GM12892 (cell line): ENCODE measurements at regions not wholly inside any gene's neighbourhood (a gene's known extent, or its start where the extent isn't known, plus 50 kb on each side); places are given as distances from the start of the nearest gene placed in this dataset.

Experiments used
- DNase-seq: peaks from one replicate; pipeline ENCODE4 v3.0.0; 2011; ENCODE audit not compliant: insufficient read length
- FAIRE-seq: peaks from 2 replicates; lab custom pipeline; 2011; peaks lifted over from hg19 to GRCh38; lab: Jason Lieb, UNC
- POLR2A ChIP-seq: IDR thresholded peaks from 2 replicates; pipeline ENCODE4 v1.6.1; 2011; ENCODE audit warnings: low read depth, low read length, control low read depth
- POLR2AphosphoS5 ChIP-seq: IDR thresholded peaks from 2 replicates; pipeline ENCODE4 v1.6.1; 2011; ENCODE audit warnings: low read depth, low read length, control low read depth
- TAF1 ChIP-seq: IDR thresholded peaks from 2 replicates; pipeline ENCODE4 v1.6.1; 2011; ENCODE audit warnings: low read depth, mild to moderate bottlenecking, control low read depth, low read length, borderline replicate concordance

DNA sequence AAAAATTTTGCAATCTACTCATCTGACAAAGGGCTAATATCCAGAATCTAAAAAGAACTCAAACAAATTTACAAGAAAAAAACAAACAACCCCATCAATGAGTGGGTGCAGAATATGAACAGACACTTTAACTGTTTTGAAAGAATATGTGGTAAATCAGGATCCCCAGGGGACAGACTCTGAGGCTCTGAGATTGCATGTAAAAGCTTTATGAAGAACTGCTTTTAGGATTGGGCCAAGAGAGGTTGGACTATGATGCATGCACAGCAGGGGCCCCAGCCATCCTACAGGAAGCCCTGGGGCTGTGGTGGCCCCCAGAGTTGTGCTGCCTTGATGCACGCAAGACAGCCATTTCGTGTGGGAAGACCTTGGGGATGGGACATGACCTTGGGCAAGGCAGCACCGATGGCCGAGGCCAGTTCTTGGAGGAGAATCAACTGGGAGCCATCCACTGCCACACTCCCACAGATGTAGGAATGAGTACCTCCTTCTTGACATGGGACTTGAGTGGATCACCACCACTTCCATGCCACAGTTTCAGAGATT is 298.1 kb upstream of the THBS1 start:
- no peak for TF ChIP-seq TAF1
- FAIRE-seq, result no peak
- no peak for DNase-seq

DNA sequence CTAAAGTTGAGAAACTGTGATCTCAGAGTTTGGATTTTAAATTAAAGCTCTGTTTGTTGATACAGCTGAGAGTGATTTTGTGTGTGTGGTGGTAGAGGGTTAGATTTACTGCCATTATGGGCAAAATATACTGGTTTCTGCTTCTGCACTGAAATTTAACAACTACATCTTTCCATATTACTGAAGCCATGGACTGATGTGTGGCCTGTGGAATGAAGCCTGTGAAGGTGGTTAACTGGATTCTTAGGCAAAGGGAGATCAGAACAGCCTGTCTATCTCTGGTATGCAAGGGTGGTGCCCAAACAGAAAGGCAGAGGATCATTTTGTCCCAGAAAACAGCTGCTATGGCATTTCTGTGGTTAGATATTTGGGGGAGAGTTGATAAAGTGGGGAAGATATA is 297.3 kb upstream of the THBS1 start:
- TF ChIP-seq POLR2A (no peak), POLR2AphosphoS5 (no peak), TAF1 (no peak)

DNA sequence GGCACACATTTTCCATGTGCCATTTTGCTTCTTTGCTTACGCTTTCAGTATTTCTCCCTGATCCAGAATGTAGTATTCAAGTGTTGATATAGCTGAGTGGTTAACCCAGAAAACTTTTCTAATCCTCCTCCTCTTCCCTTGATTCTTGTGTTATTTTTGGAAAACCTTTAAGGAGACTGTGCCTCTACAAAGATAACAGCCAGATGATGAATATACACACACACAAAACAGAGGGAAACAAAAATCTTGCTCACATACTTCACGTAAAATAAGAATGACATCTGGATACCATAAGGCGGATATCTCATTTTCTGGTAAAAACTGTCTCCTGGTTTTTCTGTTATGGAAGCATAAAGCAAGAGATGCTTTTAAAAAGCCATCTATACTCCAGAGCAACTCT is 295.8 kb upstream of the THBS1 start:
- FAIRE-seq (no peak), DNase-seq (no peak)
- TF ChIP-seq TAF1 (no peak), POLR2A (no peak), POLR2AphosphoS5 (no peak)

More for the DNA sequence above, 297.3 kb upstream of the THBS1 start:
- FAIRE-seq (no peak), DNase-seq (no peak)

DNA sequence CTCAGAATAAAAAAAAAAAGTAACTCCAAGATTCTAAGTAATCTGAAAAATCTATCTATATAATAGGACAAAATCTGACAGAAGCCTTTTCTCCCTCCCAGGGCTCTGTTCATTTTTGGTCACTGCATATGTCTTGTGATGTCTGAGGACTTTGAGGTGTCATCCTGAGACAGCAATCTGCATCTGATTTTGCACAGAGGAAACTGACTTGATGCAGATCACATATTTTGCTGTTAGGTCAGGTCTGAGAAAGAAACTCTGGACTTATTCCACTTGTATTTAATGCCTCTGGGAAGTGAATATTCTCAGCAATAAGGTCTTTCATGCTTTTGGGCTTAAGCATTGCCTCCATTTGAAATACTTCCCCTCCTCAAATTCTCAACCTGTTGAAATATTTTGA is 295.2 kb upstream of the THBS1 start:
- FAIRE-seq (no peak), DNase-seq (no peak)
- TF ChIP-seq POLR2A (no peak), POLR2AphosphoS5 (no peak), TAF1 (no peak)

DNA sequence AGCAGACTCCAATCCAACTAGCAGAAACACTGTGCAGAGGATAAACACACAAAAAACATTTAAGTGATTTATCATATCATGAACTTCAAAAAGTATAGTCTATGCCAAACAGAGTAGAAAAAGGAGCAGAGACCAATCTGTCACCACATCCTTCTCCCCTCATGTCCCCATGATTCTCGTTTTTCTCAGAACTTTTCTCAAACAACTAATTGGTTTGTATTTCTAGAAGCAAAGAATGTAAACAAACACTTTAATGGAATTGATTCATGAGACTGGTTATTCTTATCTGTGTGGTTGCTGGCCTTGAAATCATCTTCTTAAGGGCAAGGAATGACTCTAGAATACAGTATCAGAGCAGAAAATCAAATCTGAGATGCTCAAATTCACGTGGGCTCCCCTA is 294.2 kb upstream of the THBS1 start:
- no peak for TF ChIP-seq POLR2AphosphoS5
- TF ChIP-seq POLR2A, result no peak
- no peak for TF ChIP-seq TAF1
- DNase-seq (no peak), FAIRE-seq (no peak)

DNA sequence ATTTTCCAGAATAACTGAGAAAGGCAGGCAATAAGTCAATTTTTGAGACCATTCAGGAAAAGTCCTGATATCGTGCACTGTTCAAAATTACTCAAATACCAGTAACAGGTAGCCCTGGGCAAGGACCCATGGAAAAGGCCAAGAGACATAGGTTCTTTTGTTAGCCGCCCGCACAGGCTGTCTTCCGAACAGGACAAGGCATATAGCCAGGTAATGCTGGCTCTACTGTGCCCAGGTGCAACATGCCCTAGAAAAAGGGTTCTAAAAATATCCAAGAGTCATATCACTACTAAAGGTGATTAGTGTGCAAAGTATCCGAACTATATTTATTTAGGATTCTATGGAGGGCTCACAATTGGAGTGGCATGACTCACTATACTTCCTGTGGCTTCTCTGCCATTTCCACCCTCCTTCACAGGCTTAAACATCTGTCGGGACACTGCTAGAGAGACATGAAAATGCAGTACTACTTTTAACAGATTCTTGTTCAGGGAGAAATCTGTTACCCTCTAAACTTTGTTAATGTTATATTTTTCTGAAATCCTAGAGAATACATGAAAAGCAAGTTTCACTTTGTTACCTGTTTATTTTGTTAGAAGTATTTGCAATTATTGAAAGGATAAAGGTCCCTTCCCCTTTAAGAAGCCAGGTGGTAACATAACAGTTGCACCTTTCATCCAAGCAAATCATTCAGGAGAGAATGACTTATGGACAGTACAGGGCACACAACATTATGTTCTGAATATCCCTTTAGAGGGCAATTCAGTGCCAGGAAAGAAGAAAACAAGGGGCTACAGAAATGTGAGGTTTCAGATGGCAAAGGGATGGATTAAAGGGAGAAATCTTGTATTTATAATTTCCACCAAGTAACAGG is 293.3 kb upstream of the THBS1 start:
- no peak for TF ChIP-seq TAF1
- no peak for TF ChIP-seq POLR2A
- TF ChIP-seq POLR2AphosphoS5, result no peak
- FAIRE-seq, result no peak
- no peak for DNase-seq

DNA sequence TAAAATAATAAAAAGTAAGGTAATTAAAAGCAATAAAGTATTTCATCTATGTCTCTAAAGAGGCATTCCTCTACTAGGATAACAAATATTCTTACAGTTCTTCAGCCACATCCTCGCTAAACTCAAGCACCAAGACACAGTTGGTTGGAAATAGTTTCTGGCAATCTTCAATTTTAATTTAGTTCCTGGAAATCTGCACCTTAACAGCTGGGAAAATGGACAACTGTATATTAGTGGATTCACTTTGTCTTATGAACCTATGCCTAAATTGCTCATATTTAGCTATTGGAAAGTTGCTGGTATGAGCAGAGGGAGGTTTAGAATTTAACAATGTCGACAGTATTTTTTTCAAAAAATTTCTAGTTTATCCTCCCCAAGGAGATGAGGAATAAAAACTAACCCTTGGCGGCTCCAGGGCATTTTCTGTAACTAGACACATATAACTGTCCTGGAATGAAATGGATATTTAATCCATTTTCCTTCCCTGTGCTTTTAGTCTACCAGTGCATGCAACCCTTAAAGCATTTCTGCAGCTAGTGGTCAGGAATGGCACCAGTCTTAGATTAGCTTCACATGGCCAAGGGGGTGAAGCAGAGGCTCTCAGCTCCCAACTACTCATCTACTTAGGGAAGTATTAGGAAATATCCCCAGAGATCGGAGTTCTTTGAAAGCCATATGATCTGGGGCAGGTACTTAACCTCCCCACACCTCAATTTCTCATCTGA is 290.0 kb upstream of the THBS1 start:
- DNase-seq (no peak), FAIRE-seq (no peak)
- no peak for TF ChIP-seq TAF1
- no peak for TF ChIP-seq POLR2AphosphoS5
- no peak for TF ChIP-seq POLR2A

DNA sequence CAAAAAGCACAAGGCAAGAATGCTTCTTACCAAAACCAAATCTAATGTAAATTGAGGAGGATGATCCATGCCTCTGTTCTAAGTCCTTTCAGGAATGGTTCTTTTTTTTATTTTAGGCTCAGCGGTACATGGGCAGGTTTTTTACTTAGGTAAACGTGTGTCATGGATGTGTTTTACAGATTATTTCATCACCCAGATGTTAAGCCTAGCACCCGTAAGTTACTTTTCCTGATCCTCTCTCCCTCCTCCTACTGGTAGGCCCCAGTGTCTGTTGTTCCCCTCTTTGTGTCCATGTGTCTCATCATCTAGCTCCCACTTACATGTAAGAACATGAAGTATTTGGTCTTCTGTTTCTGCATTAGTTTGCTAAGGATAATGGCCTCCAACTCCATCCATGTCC is 289.2 kb upstream of the THBS1 start:
- FAIRE-seq (no peak), DNase-seq (no peak)
- TF ChIP-seq POLR2AphosphoS5 (no peak), POLR2A (no peak), TAF1 (no peak)

DNA sequence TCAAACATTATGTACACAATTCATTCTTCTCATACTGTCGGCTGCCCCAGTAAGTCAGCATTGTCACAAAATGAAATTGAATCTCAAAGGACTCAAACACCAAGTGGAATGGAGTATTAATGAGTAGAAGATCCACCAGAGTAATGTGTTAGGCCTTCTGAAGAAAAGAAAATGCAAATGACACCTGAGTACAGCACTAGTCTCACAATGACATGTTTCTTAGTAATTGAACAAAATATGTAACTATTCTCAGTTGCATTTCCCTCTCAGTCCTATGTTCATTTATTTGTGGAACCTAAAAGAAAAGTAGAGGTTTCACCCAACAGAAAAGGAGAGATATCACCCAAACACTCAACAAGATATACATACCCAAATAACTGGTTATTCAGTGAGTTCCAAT is 283.9 kb upstream of the THBS1 start:
- TF ChIP-seq POLR2A (no peak), TAF1 (no peak), POLR2AphosphoS5 (no peak)
- FAIRE-seq, result no peak
- no peak for DNase-seq

DNA sequence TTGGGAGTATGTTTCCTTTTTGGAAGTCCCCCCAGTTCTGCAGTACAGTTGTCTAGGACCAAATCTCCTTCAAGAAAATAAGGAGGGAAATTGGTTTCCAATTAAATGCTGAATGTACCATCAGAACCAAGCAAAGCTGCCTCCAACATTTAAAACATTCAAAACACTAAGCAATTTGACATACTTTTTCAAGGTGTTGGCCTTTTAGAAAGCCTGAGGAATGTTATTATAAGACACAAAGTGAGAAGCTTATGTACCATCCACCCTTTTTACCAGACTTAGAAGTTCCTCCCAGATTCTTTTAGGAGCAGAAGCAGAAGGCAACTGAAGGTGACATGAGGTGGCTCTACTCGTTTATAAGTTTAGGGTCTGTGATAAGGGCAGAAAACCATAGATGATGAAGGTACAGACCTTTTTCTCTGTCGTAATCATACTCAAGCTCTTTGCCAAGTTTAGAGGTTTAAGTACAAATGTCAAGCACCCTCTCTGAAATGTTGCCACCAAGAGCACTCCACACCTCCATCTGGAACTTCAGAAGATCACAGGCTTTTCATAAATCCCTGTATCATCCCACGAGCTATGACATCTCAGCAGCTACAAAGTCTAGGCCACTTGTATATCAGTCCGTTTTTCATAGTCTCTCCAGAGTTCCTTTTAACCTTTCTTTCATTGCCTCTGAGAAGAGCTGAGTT is 282.5 kb upstream of the THBS1 start:
- TF ChIP-seq POLR2AphosphoS5, result no peak
- TF ChIP-seq POLR2A, result no peak
- TF ChIP-seq TAF1, result no peak
- no peak for FAIRE-seq
- DNase-seq, result no peak
